GM12873 (cell line): ENCODE measurements at regions not wholly inside any gene's neighbourhood (a gene's known extent, or its start where the extent isn't known, plus 50 kb on each side); places are given as distances from the start of the nearest gene placed in this dataset.

Experiments used
- CTCF ChIP-seq: IDR thresholded peaks from 2 replicates; pipeline ENCODE4 v1.5.1; 2012; ENCODE audit warnings: low read depth, mild to moderate bottlenecking, moderate library complexity, low read length, control low read depth; ENCODE audit not compliant: insufficient read depth; ENCODE audit errors: missing control alignments

- TF ChIP-seq CTCF, result no peak
These were observed 760.9 kb upstream of the INTU start for GRCh38 chr4:126871810-126872209.

GRCh38 chr4:126874533-126874932 is 758.2 kb upstream of the INTU start:
- no peak for TF ChIP-seq CTCF

GRCh38 chr4:126888968-126889367 is 743.8 kb upstream of the INTU start:
- no peak for TF ChIP-seq CTCF

- no peak for TF ChIP-seq CTCF
These were observed 742.4 kb upstream of the INTU start for GRCh38 chr4:126890383-126890782.

- TF ChIP-seq CTCF, result no peak
These were observed 741.8 kb upstream of the INTU start for GRCh38 chr4:126890994-126891393.

GRCh38 chr4:126894963-126895362 is 737.8 kb upstream of the INTU start:
- TF ChIP-seq CTCF, result no peak

GRCh38 chr4:126895988-126896570 is 736.7 kb upstream of the INTU start:
- no peak for TF ChIP-seq CTCF
